ENCODE measurements at regions not wholly inside any gene's neighbourhood (a gene's known extent, or its start where the extent isn't known, plus 50 kb on each side); places are given as distances from the start of the nearest gene placed in this dataset.

- H3K27ac ChIP-seq = no peak overlapping the region
- TF ChIP-seq POLR2A (IDR thresholded peaks at IDR 0.05) (no peak), CTCF (IDR thresholded peaks at IDR 0.05) (peak in 4 of 7 experiments; percentile 14 to 40 (median 29))
- no peak overlapping the region for H3K4me3 ChIP-seq
- intact Hi-C loops (cut with DNase I) = no loop called here
- WGBS, 2 donors = 12 to 41% methylated on average over 9 to 19 of the region's 19 CpGs
- no peaks in the 10 kb centered on the region for H3K36me3 ChIP-seq (replicated peaks in 1 of 2; ENCODE audit: insufficient read depth in 1 of 2, low read depth in 2 of 2)
- H3K9me3 ChIP-seq = no peaks in the 10 kb centered on the region
- no peaks in the 10 kb centered on the region for H3K27me3 ChIP-seq
- ATAC-seq (peak; percentile 55), DNase-seq (peak; percentile 48 to 77 (median 60))
- peaks cover 7% of the 10 kb centered on the region for H3K4me1 ChIP-seq
Observed at GRCh38 chr7:26078437-26079336, 73.3 kb upstream of the NFE2L3 start.

- no peak for ATAC-seq
- no peak overlapping the region for H3K27ac ChIP-seq
- no peaks in the 10 kb centered on the region for H3K9me3 ChIP-seq
- no peak for DNase-seq
- no peak for TF ChIP-seq CTCF (IDR thresholded peaks at IDR 0.05)
- H3K36me3 ChIP-seq (replicated peaks in 1 of 2; ENCODE audit: insufficient read depth in 1 of 2, low read depth in 2 of 2) = no peaks in the 10 kb centered on the region
- intact Hi-C loops (cut with DNase I) = no loop called here
- WGBS, 2 donors = 50 to 54% methylated on average over 2 of the region's 2 CpGs
- H3K4me1 ChIP-seq = peaks cover 7% of the 10 kb centered on the region
- no peak overlapping the region for H3K4me3 ChIP-seq
- H3K27me3 ChIP-seq = no peaks in the 10 kb centered on the region
Observed at GRCh38 chr7:26081638-26082037, 70.4 kb upstream of the NFE2L3 start.

- peaks cover 7% of the 10 kb centered on the region for H3K4me1 ChIP-seq
- ATAC-seq = no peak
- H3K27ac ChIP-seq = no peak overlapping the region
- H3K36me3 ChIP-seq (replicated peaks in 1 of 2; ENCODE audit: insufficient read depth in 1 of 2, low read depth in 2 of 2) = no peaks in the 10 kb centered on the region
- 60 to 63% methylated on average over 2 of the region's 2 CpGs for WGBS, 2 donors
- DNase-seq = no peak
- intact Hi-C loops (cut with DNase I) = no loop called here
- no peaks in the 10 kb centered on the region for H3K9me3 ChIP-seq
- H3K4me3 ChIP-seq = no peak overlapping the region
- TF ChIP-seq CTCF (IDR thresholded peaks at IDR 0.05) (no peak), POLR2A (IDR thresholded peaks at IDR 0.05) (no peak)
- no peaks in the 10 kb centered on the region for H3K27me3 ChIP-seq
Observed at GRCh38 chr7:26083113-26083512, 68.9 kb upstream of the NFE2L3 start.

- intact Hi-C loops (cut with DNase I) = no loop called here
- no peak for TF ChIP-seq POLR2A (IDR thresholded peaks at IDR 0.05)
- TF ChIP-seq CTCF (IDR thresholded peaks at IDR 0.05) = no peak
- no peaks in the 10 kb centered on the region for H3K27me3 ChIP-seq
- H3K4me3 ChIP-seq = no peak overlapping the region
- H3K4me1 ChIP-seq = no peaks in the 10 kb centered on the region
- DNase-seq (no peak), ATAC-seq (no peak)
- WGBS, 2 donors = 93 to 94% methylated on average over 7 of the region's 7 CpGs
- H3K36me3 ChIP-seq (replicated peaks in 1 of 2; ENCODE audit: insufficient read depth in 1 of 2, low read depth in 2 of 2) = no peaks in the 10 kb centered on the region
- no peaks in the 10 kb centered on the region for H3K9me3 ChIP-seq
- no peak overlapping the region for H3K27ac ChIP-seq
Observed at GRCh38 chr7:26084418-26084817, 67.6 kb upstream of the NFE2L3 start.

- H3K4me3 ChIP-seq = no peak overlapping the region
- no peaks in the 10 kb centered on the region for H3K36me3 ChIP-seq (replicated peaks in 1 of 2; ENCODE audit: insufficient read depth in 1 of 2, low read depth in 2 of 2)
- peaks cover 3% of the 10 kb centered on the region for H3K4me1 ChIP-seq
- no peaks in the 10 kb centered on the region for H3K9me3 ChIP-seq
- TF ChIP-seq CTCF (IDR thresholded peaks at IDR 0.05) (no peak), POLR2A (IDR thresholded peaks at IDR 0.05) (no peak)
- H3K27ac ChIP-seq = no peak overlapping the region
- 81 to 95% methylated on average over 7 of the region's 7 CpGs for WGBS, 2 donors
- H3K27me3 ChIP-seq = no peaks in the 10 kb centered on the region
- no peak for ATAC-seq
- intact Hi-C loops (cut with DNase I) = no loop called here
- no peak for DNase-seq
Observed at GRCh38 chr7:26085771-26086170, 66.2 kb upstream of the NFE2L3 start.
